HL-60 (cell line): ENCODE measurements at regions not wholly inside any gene's neighbourhood (a gene's known extent, or its start where the extent isn't known, plus 50 kb on each side); places are given as distances from the start of the nearest gene placed in this dataset.

ENCODE experiments used
- CTCF ChIP-seq: IDR thresholded peaks from one replicate; pipeline ENCODE4 v1.5.1; 2011; ENCODE audit warnings: low read length, control low read depth, inconsistent platforms; ENCODE audit not compliant: insufficient read depth
- GABPA ChIP-seq: IDR thresholded peaks from 2 replicates; pipeline ENCODE4 v1.6.1; 2012; ENCODE audit warnings: low read depth
- POLR2AphosphoS5 ChIP-seq: IDR thresholded peaks from 2 replicates; pipeline ENCODE4 v1.6.1; 2012; ENCODE audit warnings: low read depth
- REST ChIP-seq: IDR thresholded peaks from 2 replicates; pipeline ENCODE4 v1.6.1; 2012; ENCODE audit warnings: low read depth; ENCODE audit not compliant: insufficient replicate concordance
- SPI1 ChIP-seq: IDR thresholded peaks from 2 replicates; pipeline ENCODE4 v1.6.1; 2012; ENCODE audit warnings: low read depth, mild to moderate bottlenecking, borderline replicate concordance

DNA sequence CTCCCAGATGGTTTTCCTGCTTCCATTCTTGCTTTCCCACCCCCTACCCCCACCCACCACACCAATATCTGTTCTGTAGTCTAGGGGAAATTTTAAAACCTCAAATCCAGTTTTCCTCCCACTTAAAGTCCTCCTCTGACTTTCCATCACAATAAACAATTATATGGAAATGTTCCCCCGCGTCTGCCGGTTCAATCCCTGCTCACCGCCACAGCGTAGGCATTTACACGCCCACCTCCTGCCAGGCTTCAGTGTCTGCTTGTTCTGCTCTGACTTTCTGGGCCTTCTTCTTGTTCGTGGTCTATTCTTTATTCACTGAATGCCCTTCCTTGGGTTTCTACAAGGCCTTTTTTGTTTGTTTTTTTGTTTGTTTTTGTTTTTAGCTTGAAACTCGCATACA is 633.0 kb upstream of the MKI67 start:
- no peak for TF ChIP-seq CTCF
- TF ChIP-seq GABPA: no peak
- TF ChIP-seq REST: no peak
- no peak for TF ChIP-seq SPI1
- TF ChIP-seq POLR2AphosphoS5: no peak
